Activated naive CD4-positive, alpha-beta T cell treated with anti-CD3 and anti-CD28 coated beads, Interleukin-2, amount 50 U/mL, for 16 hours (primary cell): ENCODE measurements at regions not wholly inside any gene's neighbourhood (a gene's known extent, or its start where the extent isn't known, plus 50 kb on each side); places are given as distances from the start of the nearest gene placed in this dataset.
"Not testable (repeated sequence)": the region's sequence is repeated elsewhere in the genome, so short reads cannot be mapped to it uniquely, and the experiment has no call there.

ENCODE experiments used
- DNase-seq: peaks from one replicate; pipeline ENCODE4 v3.0.0-alpha.2; 2020

- DNase-seq, result no peak
Measured at GRCh38 chr15:25068696-25069095, 113.9 kb downstream of the SNRPN start.

- DNase-seq, result no peak
Measured at GRCh38 chr15:25070353-25070963, 115.7 kb downstream of the SNRPN start.

GRCh38 chr15:25072857-25073476 is 118.2 kb downstream of the SNRPN start:
- DNase-seq, result no peak

GRCh38 chr15:25087137-25087536 is 132.3 kb downstream of the SNRPN start:
- DNase-seq, result no peak

GRCh38 chr15:25088261-25088790 is 133.5 kb downstream of the SNRPN start:
- no peak for DNase-seq

- DNase-seq, result no peak
Measured at GRCh38 chr15:25089577-25089976, 134.8 kb downstream of the SNRPN start.

GRCh38 chr15:25090073-25090733 is 135.4 kb downstream of the SNRPN start:
- DNase-seq, result no peak

GRCh38 chr15:25091421-25092158 is 136.8 kb downstream of the SNRPN start:
- DNase-seq, result no peak

GRCh38 chr15:25092661-25093060 is 137.9 kb downstream of the SNRPN start:
- DNase-seq, result no peak

GRCh38 chr15:25093455-25094029 is 138.8 kb downstream of the SNRPN start:
- no peak for DNase-seq

- DNase-seq, result no peak
Measured at GRCh38 chr15:25094066-25094465, 139.3 kb downstream of the SNRPN start.

- no peak for DNase-seq
Measured at GRCh38 chr15:25094519-25094918, 139.7 kb downstream of the SNRPN start.

GRCh38 chr15:25095179-25095578 is 140.4 kb downstream of the SNRPN start:
- DNase-seq, result no peak

GRCh38 chr15:25099966-25100365 is 145.2 kb downstream of the SNRPN start:
- DNase-seq, result not testable (repeated sequence)

- DNase-seq, result no peak
Measured at GRCh38 chr15:25106209-25106608, 151.4 kb downstream of the SNRPN start.

GRCh38 chr15:25133804-25134203 is 179.0 kb downstream of the SNRPN start:
- DNase-seq, result no peak

- no peak for DNase-seq
Measured at GRCh38 chr15:25134546-25134945, 179.8 kb downstream of the SNRPN start.

GRCh38 chr15:25136119-25136518 is 181.3 kb downstream of the SNRPN start:
- no peak for DNase-seq

GRCh38 chr15:25137013-25137412 is 182.2 kb downstream of the SNRPN start:
- DNase-seq, result no peak

GRCh38 chr15:25169318-25169717 is 214.5 kb downstream of the SNRPN start:
- no peak for DNase-seq

GRCh38 chr15:25170113-25170731 is 215.4 kb downstream of the SNRPN start:
- peak; percentile 6 for DNase-seq

- DNase-seq, result peak; percentile 5
Measured at GRCh38 chr15:25170781-25171110, 216.0 kb downstream of the SNRPN start.
